GM21526 (cell line): ENCODE measurements at regions not wholly inside any gene's neighbourhood (a gene's known extent, or its start where the extent isn't known, plus 50 kb on each side); places are given as distances from the start of the nearest gene placed in this dataset.

ENCODE experiments used
- ATAC-seq: cut with Tn5 transposase; IDR thresholded peaks from one replicate; pipeline ENCODE4 v1.9.1; 2021; ENCODE audit warnings: moderate library complexity; ENCODE audit not compliant: unreplicated experiment, low FRiP score

DNA sequence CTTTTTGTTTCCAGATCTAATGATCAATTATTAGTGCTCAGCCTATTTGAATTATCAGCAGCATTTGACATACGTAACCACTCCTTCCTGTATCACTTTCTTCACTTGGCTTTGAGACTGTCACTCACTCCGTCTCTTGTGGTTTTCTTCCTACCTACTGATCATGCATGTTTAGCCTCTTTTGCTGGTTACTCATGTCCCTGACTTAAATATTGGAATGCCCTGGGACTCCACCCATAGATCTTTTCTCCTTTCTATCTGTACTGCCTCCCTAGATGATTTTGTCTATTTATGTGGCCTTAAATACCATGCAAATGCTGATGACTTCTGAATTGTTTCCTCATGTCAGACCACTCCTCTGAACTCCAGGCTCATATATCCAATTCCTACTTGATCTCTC is 57.7 kb upstream of the PDE4B start:
- ATAC-seq, result no peak

- ATAC-seq, result no peak
These were observed 50.7 kb upstream of the PDE4B start for GRCh38 chr1:65741993-65742392.
